ENCODE measurements at regions not wholly inside any gene's neighbourhood (a gene's known extent, or its start where the extent isn't known, plus 50 kb on each side); places are given as distances from the start of the nearest gene placed in this dataset.

GRCh38 chr13:26973946-26974345, 197.7 kb downstream of the USP12 start:
- H3K27ac ChIP-seq: no peak overlapping the region
- no peak for TF ChIP-seq ZFX (IDR thresholded peaks at IDR 0.05)
- no peak for TF ChIP-seq CTCF (conservative IDR thresholded peaks at IDR 0.05)

DNA sequence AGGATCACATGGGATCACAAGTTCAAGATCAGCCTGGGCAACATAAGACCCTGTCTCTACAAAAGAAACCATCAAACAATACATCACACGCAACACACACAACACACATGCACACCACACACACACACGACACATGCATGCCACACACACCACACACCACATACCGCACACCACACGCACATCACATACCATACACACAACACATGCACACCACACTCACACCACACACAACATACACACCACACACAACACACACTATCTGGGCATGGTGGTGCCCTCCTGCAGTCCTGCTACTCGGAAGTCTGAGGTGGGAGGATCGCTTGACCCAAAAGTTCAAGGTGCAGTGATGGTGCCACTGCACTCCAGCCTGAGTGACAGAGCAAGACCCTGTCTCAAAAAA, 198.3 kb downstream of the USP12 start:
- H3K27ac ChIP-seq: no peak overlapping the region
- TF ChIP-seq CTCF (conservative IDR thresholded peaks at IDR 0.05) (no peak), ZFX (IDR thresholded peaks at IDR 0.05) (no peak)

- no peak overlapping the region for H3K27ac ChIP-seq
- TF ChIP-seq ZFX (IDR thresholded peaks at IDR 0.05) (no peak), CTCF (conservative IDR thresholded peaks at IDR 0.05) (peak; percentile 96)
These were observed 199.4 kb downstream of the USP12 start for GRCh38 chr13:26971990-26972887.

DNA sequence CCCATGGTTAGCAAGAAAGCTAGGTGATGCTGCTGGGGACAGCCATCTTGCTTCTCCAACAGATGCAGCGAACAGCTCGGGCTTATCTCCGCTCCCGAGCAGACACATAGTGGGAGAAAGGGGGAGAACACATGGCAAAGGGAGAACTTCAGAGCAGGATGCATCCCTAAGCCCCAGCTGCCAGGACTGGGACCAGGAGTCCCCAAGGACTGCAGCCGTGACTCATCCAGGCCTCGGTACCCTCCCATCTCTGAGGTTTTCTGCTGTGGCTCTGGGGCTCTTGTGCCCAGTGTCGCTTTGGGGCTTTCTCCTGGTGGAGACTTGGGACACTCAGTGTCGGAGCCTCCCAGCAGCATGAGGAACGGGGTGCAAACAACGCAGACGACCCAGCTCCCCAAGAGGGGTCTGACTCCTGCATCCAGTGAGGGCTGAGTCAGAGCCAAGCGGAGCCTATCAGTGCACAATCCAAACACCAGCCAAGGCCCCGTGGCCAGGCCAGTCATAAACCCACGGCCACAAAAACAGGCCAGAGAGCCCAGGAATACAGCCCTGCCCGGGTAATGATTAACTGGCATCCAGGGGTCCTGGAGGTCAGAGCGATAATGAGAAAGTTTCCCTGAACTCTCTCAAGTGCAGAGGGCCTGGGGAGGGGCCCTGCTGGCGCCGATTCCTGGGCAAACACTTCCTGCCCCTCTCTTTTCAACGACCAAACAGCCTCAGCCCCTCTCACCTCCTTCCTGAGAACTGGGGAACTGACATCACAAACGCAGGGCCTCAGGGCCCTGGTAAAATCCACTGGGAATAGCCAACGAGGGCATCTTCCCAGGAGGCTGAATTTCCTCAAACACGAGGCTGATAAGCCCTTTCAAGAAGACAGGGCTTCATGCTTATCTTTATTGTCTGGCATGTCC, 202.9 kb downstream of the USP12 start:
- no peak for TF ChIP-seq ZFX (IDR thresholded peaks at IDR 0.05)
- no peak for TF ChIP-seq CTCF (conservative IDR thresholded peaks at IDR 0.05)
- H3K27ac ChIP-seq: no peak overlapping the region

- TF ChIP-seq CTCF (conservative IDR thresholded peaks at IDR 0.05) (no peak), ZFX (IDR thresholded peaks at IDR 0.05) (no peak)
- H3K27ac ChIP-seq: no peak overlapping the region
These were observed 204.2 kb downstream of the USP12 start for GRCh38 chr13:26967119-26968038.

GRCh38 chr13:26966701-26967080, 204.9 kb downstream of the USP12 start:
- no peak for TF ChIP-seq CTCF (conservative IDR thresholded peaks at IDR 0.05)
- TF ChIP-seq ZFX (IDR thresholded peaks at IDR 0.05): no peak
- H3K27ac ChIP-seq: no peak overlapping the region
